ENCODE measurements at regions not wholly inside any gene's neighbourhood (a gene's known extent, or its start where the extent isn't known, plus 50 kb on each side); places are given as distances from the start of the nearest gene placed in this dataset.

DNA sequence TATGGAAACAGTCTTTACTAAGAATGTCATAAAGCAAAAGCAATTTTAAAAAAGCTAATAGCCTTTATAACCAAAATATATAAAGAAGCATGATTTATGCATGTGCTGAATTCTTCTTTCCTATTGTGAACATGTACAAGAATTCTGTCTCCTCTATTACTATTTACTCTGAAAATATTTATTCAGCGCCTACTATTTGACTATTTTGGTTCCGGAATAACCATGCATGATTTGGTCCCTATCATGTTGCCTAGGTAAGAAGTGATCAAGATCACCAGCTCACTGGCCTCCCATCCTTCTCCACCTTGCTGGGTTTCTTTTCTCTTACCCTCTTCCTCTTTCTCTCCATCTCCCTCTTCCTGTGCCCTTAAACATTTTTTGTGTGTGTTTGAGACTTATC, 443.8 kb downstream of the SH3GL2 start:
- H3K4me3 ChIP-seq (ENCODE audit: low read length in 2 of 2): no peak overlapping the region
- H3K27ac ChIP-seq (ENCODE audit: low read depth in 1 of 2, low read length in 1 of 2): no peak overlapping the region
- no peak for DNase-seq (ENCODE audit: low read depth in 6 of 9, low spot score in 9 of 9)
- no peaks in the 10 kb centered on the region for H3K4me1 ChIP-seq (ENCODE audit: control insufficient read depth in 2 of 2, insufficient read depth in 2 of 2, low read length in 2 of 2)
- H3K36me3 ChIP-seq (ENCODE audit: control insufficient read depth in 2 of 2, insufficient read depth in 2 of 2, low read length in 1 of 2): no peaks in the 10 kb centered on the region
- 95% methylated on average over 2 of the region's 2 CpGs for WGBS
- no peaks in the 10 kb centered on the region for H3K9me3 ChIP-seq (ENCODE audit: control insufficient read depth in 2 of 2, insufficient read depth in 1 of 2, low read length in 1 of 2)
- no peaks in the 10 kb centered on the region for H3K27me3 ChIP-seq (ENCODE audit: control insufficient read depth in 2 of 2, insufficient read depth in 1 of 2, low read length in 1 of 2)

DNA sequence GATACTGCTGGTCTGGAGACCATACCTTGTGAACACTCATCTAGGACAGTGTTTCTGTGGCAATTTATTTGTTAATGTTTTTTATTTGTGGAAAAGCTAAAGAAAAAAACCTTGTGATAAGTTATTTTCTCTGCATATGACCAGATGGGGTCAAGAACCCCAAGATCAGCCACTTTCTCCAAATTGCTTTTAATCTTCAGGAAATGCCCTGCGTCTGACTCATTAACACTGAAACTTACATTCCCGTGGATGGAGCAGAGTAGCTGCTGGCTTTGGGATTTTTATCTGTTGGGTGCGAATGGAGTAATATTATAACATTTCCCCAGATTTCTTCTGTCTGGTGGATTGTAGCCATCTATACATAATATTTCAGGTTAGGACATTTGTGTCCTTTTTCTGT, 444.5 kb downstream of the SH3GL2 start:
- WGBS: 94% methylated on average over 3 of the region's 3 CpGs
- H3K36me3 ChIP-seq (ENCODE audit: control insufficient read depth in 2 of 2, insufficient read depth in 2 of 2, low read length in 1 of 2): no peaks in the 10 kb centered on the region

DNA sequence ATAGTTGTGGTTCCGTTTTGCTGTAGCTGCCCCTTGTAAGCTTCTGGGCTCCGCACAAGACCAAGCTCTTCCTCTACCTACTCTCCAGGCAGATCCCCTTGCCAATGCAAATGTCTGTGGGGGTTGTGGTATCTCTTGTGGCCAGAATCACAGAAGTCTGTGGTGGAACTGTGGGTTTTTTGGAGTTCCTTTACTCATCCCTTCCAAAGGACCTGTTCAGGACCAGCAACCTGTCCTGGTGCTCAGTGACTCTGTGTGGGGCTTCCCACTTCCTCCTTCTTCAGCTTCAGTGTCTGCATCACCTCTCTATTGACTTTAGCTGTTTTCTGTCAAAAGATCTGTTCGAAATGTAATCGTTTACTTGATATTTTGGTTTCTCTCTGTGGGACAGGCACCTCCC, 441.3 kb upstream of the ADAMTSL1 start:
- WGBS: 93% methylated on average over 4 of the region's 4 CpGs
- Histone ChIP-seq H3K36me3 (ENCODE audit: control insufficient read depth in 2 of 2, insufficient read depth in 2 of 2, low read length in 1 of 2) (no peaks in the 10 kb centered on the region), H3K27me3 (ENCODE audit: control insufficient read depth in 2 of 2, insufficient read depth in 1 of 2, low read length in 1 of 2) (no peaks in the 10 kb centered on the region), H3K4me1 (ENCODE audit: control insufficient read depth in 2 of 2, insufficient read depth in 2 of 2, low read length in 2 of 2) (no peaks in the 10 kb centered on the region), H3K4me3 (ENCODE audit: low read length in 2 of 2) (no peak overlapping the region), H3K9me3 (ENCODE audit: control insufficient read depth in 2 of 2, insufficient read depth in 1 of 2, low read length in 1 of 2) (peaks cover 0 to 5% of the 10 kb centered on the region in 2 donors), H3K27ac (ENCODE audit: low read depth in 1 of 2, low read length in 1 of 2) (no peak overlapping the region)
- no peak for DNase-seq (ENCODE audit: low read depth in 6 of 9, low spot score in 9 of 9)

More for the DNA sequence above, 444.5 kb downstream of the SH3GL2 start:
- H3K27me3 ChIP-seq (ENCODE audit: control insufficient read depth in 2 of 2, insufficient read depth in 1 of 2, low read length in 1 of 2): no peaks in the 10 kb centered on the region
- no peak overlapping the region for H3K4me3 ChIP-seq (ENCODE audit: low read length in 2 of 2)
- DNase-seq (ENCODE audit: low read depth in 6 of 9, low spot score in 9 of 9): no peak
- no peaks in the 10 kb centered on the region for H3K9me3 ChIP-seq (ENCODE audit: control insufficient read depth in 2 of 2, insufficient read depth in 1 of 2, low read length in 1 of 2)
- H3K4me1 ChIP-seq (ENCODE audit: control insufficient read depth in 2 of 2, insufficient read depth in 2 of 2, low read length in 2 of 2): no peaks in the 10 kb centered on the region
- H3K27ac ChIP-seq (ENCODE audit: low read depth in 1 of 2, low read length in 1 of 2): no peak overlapping the region

DNA sequence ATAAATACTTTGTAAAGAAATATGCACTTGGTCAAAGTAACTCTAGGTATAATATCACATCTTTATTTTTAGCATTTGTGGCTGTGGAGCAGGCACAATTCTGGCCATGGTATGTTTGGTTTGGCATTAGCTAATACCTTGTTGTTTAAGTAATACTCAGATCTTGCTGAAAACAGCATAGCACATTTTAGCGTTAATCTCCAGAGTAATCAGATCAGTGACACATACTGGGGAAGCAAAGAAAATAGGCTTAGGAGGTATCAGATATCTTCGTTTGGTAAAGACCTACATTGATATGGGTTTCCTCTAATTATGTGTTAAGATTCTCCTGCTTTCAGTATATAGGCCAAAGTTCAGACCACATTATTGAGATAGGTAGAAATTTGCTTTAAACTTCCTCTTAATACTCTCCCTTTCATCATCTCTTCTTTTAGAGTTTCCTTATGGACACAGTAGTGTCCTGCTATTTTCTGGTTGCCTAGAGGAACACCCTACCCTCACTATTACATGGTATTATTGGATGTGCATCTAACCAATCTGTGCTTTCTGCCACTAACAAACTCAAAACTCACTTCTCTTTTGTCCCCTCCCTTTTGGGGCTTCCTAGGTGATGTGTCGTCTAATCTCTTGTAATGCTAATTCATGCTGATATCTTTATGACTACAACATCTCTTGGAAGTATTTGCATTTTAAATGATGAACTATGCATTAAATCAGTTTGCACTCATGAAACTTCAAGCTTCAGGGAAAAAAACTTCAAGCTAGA, 437.3 kb upstream of the ADAMTSL1 start:
- DNase-seq (ENCODE audit: low read depth in 6 of 9, low spot score in 9 of 9): no peak
- no peaks in the 10 kb centered on the region for H3K27me3 ChIP-seq (ENCODE audit: control insufficient read depth in 2 of 2, insufficient read depth in 1 of 2, low read length in 1 of 2)
- no peaks in the 10 kb centered on the region for H3K36me3 ChIP-seq (ENCODE audit: control insufficient read depth in 2 of 2, insufficient read depth in 2 of 2, low read length in 1 of 2)
- H3K9me3 ChIP-seq (ENCODE audit: control insufficient read depth in 2 of 2, insufficient read depth in 1 of 2, low read length in 1 of 2): peaks cover 0 to 5% of the 10 kb centered on the region in 2 donors
- H3K4me3 ChIP-seq (ENCODE audit: low read length in 2 of 2): no peak overlapping the region
- H3K27ac ChIP-seq (ENCODE audit: low read depth in 1 of 2, low read length in 1 of 2): no peak overlapping the region
- H3K4me1 ChIP-seq (ENCODE audit: control insufficient read depth in 2 of 2, insufficient read depth in 2 of 2, low read length in 2 of 2): no peaks in the 10 kb centered on the region
- 87% methylated on average over 3 of the region's 3 CpGs for WGBS

DNA sequence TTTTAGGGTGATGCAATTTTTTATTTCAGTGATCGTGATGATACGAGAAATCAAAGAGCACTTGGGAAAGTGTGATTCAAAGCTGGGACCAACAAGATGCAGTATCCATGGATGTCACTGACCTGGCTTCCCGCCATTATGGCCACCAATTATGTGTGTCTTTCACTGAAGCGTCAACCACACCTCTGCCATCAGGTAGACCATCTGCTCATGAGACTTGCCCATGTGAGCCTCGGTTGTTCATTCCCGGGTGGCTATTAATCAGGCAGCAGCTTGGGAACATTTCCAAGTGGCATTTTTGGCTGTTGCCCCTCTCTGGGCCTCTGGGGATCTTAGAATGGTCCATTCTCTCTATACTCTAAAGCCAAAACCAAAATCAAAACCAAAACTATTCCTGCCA, 436.0 kb upstream of the ADAMTSL1 start:
- no peak overlapping the region for H3K4me3 ChIP-seq (ENCODE audit: low read length in 2 of 2)
- no peaks in the 10 kb centered on the region for H3K27me3 ChIP-seq (ENCODE audit: control insufficient read depth in 2 of 2, insufficient read depth in 1 of 2, low read length in 1 of 2)
- 73% methylated on average over 6 of the region's 6 CpGs for WGBS
- no peaks in the 10 kb centered on the region for H3K4me1 ChIP-seq (ENCODE audit: control insufficient read depth in 2 of 2, insufficient read depth in 2 of 2, low read length in 2 of 2)
- no peaks in the 10 kb centered on the region for H3K9me3 ChIP-seq (ENCODE audit: control insufficient read depth in 2 of 2, insufficient read depth in 1 of 2, low read length in 1 of 2)
- H3K36me3 ChIP-seq (ENCODE audit: control insufficient read depth in 2 of 2, insufficient read depth in 2 of 2, low read length in 1 of 2): no peaks in the 10 kb centered on the region
- H3K27ac ChIP-seq (ENCODE audit: low read depth in 1 of 2, low read length in 1 of 2): no peak overlapping the region
- DNase-seq (ENCODE audit: low read depth in 6 of 9, low spot score in 9 of 9): no peak

DNA sequence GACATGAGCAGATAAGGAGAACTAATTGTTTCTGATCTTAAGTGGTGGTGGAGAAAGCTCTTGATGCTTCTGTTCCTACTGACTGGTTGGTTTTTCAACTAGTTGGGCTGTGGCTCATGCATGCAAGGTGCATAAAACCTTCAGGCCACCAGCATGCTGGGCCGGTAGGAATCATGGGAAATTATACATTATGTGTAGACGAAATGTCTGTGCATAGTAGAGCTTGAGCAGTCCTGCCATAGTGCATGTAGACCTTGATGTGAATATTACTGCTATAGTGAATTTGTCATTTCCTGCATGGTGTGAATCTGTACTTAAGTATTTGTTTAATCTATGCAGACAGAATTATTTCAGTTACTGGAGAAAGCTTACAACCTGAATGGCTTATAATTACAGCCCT, 433.6 kb upstream of the ADAMTSL1 start:
- no peak for DNase-seq (ENCODE audit: low read depth in 6 of 9, low spot score in 9 of 9)
- no peaks in the 10 kb centered on the region for H3K27me3 ChIP-seq (ENCODE audit: control insufficient read depth in 2 of 2, insufficient read depth in 1 of 2, low read length in 1 of 2)
- 95% methylated on average over 2 of the region's 2 CpGs for WGBS

DNA sequence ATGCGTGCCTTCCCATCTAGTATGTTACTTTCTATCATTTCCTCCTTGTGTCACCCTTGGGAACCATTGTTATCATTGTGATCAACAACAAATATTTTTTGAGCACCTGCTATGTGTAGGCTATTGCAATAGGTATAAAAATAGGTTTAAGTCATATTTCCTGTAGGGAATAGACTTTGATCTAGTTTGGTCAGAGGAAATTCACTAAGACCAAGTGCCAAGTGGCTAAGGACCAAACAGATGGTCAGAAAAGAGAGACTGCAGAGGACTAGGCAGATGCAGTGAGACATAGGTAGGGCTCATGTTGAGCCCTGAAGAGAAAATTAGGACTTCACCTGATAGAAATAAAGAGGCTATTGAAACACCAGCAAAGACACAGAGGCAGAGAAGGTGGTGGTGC, 430.0 kb upstream of the ADAMTSL1 start:
- WGBS: 97% methylated on average over 1 of the region's 1 CpG
- Histone ChIP-seq H3K27ac (ENCODE audit: low read depth in 1 of 2, low read length in 1 of 2) (no peak overlapping the region), H3K27me3 (ENCODE audit: control insufficient read depth in 2 of 2, insufficient read depth in 1 of 2, low read length in 1 of 2) (no peaks in the 10 kb centered on the region), H3K4me3 (ENCODE audit: low read length in 2 of 2) (no peak overlapping the region), H3K9me3 (ENCODE audit: control insufficient read depth in 2 of 2, insufficient read depth in 1 of 2, low read length in 1 of 2) (no peaks in the 10 kb centered on the region), H3K36me3 (ENCODE audit: control insufficient read depth in 2 of 2, insufficient read depth in 2 of 2, low read length in 1 of 2) (no peaks in the 10 kb centered on the region), H3K4me1 (ENCODE audit: control insufficient read depth in 2 of 2, insufficient read depth in 2 of 2, low read length in 2 of 2) (no peaks in the 10 kb centered on the region)
- no peak for DNase-seq (ENCODE audit: low read depth in 6 of 9, low spot score in 9 of 9)

More for the DNA sequence above, 433.6 kb upstream of the ADAMTSL1 start:
- Histone ChIP-seq H3K4me1 (ENCODE audit: control insufficient read depth in 2 of 2, insufficient read depth in 2 of 2, low read length in 2 of 2) (no peaks in the 10 kb centered on the region), H3K36me3 (ENCODE audit: control insufficient read depth in 2 of 2, insufficient read depth in 2 of 2, low read length in 1 of 2) (no peaks in the 10 kb centered on the region), H3K27ac (ENCODE audit: low read depth in 1 of 2, low read length in 1 of 2) (no peak overlapping the region), H3K9me3 (ENCODE audit: control insufficient read depth in 2 of 2, insufficient read depth in 1 of 2, low read length in 1 of 2) (no peaks in the 10 kb centered on the region), H3K4me3 (ENCODE audit: low read length in 2 of 2) (no peak overlapping the region)

DNA sequence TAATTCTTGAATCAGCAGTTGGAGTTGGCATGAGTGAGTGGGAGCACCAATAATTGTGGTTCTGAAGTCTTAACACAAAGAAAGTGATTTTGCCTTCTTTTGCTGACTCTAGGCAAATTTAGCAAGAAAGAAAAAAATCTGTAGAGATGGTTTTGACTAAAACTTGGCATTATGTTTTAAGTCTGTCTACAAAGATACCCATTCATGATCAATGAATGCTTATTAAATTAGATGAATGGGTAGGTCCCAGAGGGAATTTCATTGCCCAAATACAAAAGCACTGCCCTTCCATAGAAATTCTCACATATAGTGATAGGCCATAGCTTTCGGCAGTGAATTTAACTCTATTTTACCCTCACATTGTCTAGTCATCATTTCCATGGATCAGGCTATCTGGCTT, 428.6 kb upstream of the ADAMTSL1 start:
- no peaks in the 10 kb centered on the region for H3K36me3 ChIP-seq (ENCODE audit: control insufficient read depth in 2 of 2, insufficient read depth in 2 of 2, low read length in 1 of 2)
- WGBS: 97% methylated on average over 1 of the region's 1 CpG

DNA sequence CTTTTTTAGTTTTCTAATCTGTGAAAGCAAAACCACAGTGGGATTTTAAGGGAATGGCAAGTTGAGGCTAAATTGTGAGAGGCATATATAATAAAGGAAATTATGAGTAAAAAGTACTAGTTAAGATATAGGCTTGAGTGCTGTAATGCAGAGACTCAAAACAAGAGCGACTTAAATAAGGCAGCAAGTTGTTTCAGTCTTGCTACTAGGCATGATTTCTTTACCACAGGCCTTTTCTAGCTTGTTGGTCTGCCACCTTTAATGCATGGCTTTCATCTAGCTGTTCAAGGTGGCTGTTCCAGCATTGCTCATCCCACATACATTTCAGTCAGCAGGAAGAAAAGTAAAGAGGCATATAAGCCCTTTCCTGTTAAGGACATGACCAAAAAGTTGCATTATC, 427.9 kb upstream of the ADAMTSL1 start:
- no peak overlapping the region for H3K27ac ChIP-seq (ENCODE audit: low read depth in 1 of 2, low read length in 1 of 2)
- 40% methylated on average over 1 of the region's 1 CpG for WGBS
- no peak for DNase-seq (ENCODE audit: low read depth in 6 of 9, low spot score in 9 of 9)
- H3K4me3 ChIP-seq (ENCODE audit: low read length in 2 of 2): no peak overlapping the region
- no peaks in the 10 kb centered on the region for H3K4me1 ChIP-seq (ENCODE audit: control insufficient read depth in 2 of 2, insufficient read depth in 2 of 2, low read length in 2 of 2)
- no peaks in the 10 kb centered on the region for H3K27me3 ChIP-seq (ENCODE audit: control insufficient read depth in 2 of 2, insufficient read depth in 1 of 2, low read length in 1 of 2)
- no peaks in the 10 kb centered on the region for H3K9me3 ChIP-seq (ENCODE audit: control insufficient read depth in 2 of 2, insufficient read depth in 1 of 2, low read length in 1 of 2)
- H3K36me3 ChIP-seq (ENCODE audit: control insufficient read depth in 2 of 2, insufficient read depth in 2 of 2, low read length in 1 of 2): no peaks in the 10 kb centered on the region

More for the DNA sequence above, 428.6 kb upstream of the ADAMTSL1 start:
- Histone ChIP-seq H3K27me3 (ENCODE audit: control insufficient read depth in 2 of 2, insufficient read depth in 1 of 2, low read length in 1 of 2) (no peaks in the 10 kb centered on the region), H3K4me1 (ENCODE audit: control insufficient read depth in 2 of 2, insufficient read depth in 2 of 2, low read length in 2 of 2) (no peaks in the 10 kb centered on the region), H3K4me3 (ENCODE audit: low read length in 2 of 2) (no peak overlapping the region), H3K27ac (ENCODE audit: low read depth in 1 of 2, low read length in 1 of 2) (no peak overlapping the region), H3K9me3 (ENCODE audit: control insufficient read depth in 2 of 2, insufficient read depth in 1 of 2, low read length in 1 of 2) (no peaks in the 10 kb centered on the region)
- DNase-seq (ENCODE audit: low read depth in 6 of 9, low spot score in 9 of 9): no peak
